ENCODE measurements at regions not wholly inside any gene's neighbourhood (a gene's known extent, or its start where the extent isn't known, plus 50 kb on each side); places are given as distances from the start of the nearest gene placed in this dataset.

- Histone ChIP-seq H3K27ac (ENCODE audit: low read depth, low read length) (no peak overlapping the region), H3K14ac (ENCODE audit: insufficient read length) (no peak overlapping the region), H4K20me1 (replicated peaks in 1 of 2; ENCODE audit: control insufficient read depth in 1 of 2, insufficient read depth in 2 of 2, low read length in 2 of 2) (no peaks in the 10 kb centered on the region), H3K9ac (replicated peaks in 1 of 4; ENCODE audit: extremely low read depth in 1 of 4, low read depth in 3 of 4, low read length in 3 of 4) (no peak overlapping the region), H3K23ac (ENCODE audit: insufficient read length) (no peak overlapping the region), H3K18ac (ENCODE audit: extremely low read depth, low read length) (no peak overlapping the region), H3K9me3 (ENCODE audit: insufficient read depth in 2 of 2, low read depth in 1 of 2, low read length in 1 of 2) (no peaks in the 10 kb centered on the region), H3K36me3 (ENCODE audit: control insufficient read depth in 2 of 4, insufficient read depth in 4 of 4, low read length in 3 of 4) (no peaks in the 10 kb centered on the region), H2AFZ (ENCODE audit: low read length) (no peak overlapping the region), H3K23me2 (ENCODE audit: low read depth, low read length) (no peaks in the 10 kb centered on the region), H3K4me2 (ENCODE audit: insufficient read depth in 1 of 2, low read depth in 2 of 2, low read length in 2 of 2) (no peak overlapping the region), H3K4me1 (replicated peaks in 1 of 4; ENCODE audit: control insufficient read depth in 3 of 4, insufficient read depth in 4 of 4, low read length in 3 of 4) (no peaks in the 10 kb centered on the region), H4K91ac (replicated peaks; ENCODE audit: insufficient read length, low read length) (no peak overlapping the region), H4K8ac (ENCODE audit: extremely low read depth, insufficient read depth, low read length) (no peak overlapping the region), H3K79me1 (ENCODE audit: low read depth, low read length) (no peaks in the 10 kb centered on the region), H3K79me2 (ENCODE audit: control insufficient read depth in 1 of 2, insufficient read depth in 2 of 2, low read length in 2 of 2) (no peaks in the 10 kb centered on the region), H2BK120ac (replicated peaks; ENCODE audit: low read depth, low read length) (no peak overlapping the region), H2BK20ac (ENCODE audit: low read length) (no peak overlapping the region), H3K27me3 (replicated peaks in 1 of 4; ENCODE audit: control insufficient read depth in 3 of 4, extremely low read depth in 1 of 4, insufficient read depth in 3 of 4, low read length in 3 of 4) (no peaks in the 10 kb centered on the region), H3K4ac (replicated peaks; ENCODE audit: insufficient read length, low read depth, low read length) (no peak overlapping the region), H2BK12ac (ENCODE audit: low read depth, low read length) (no peak overlapping the region), H3K56ac (replicated peaks; ENCODE audit: insufficient read length, low read depth, low read length) (no peak overlapping the region), H2BK15ac (ENCODE audit: low read length) (no peak overlapping the region), H4K5ac (ENCODE audit: insufficient read length, low read depth, low read length) (no peak overlapping the region), H3K4me3 (ENCODE audit: extremely low read depth in 1 of 4, insufficient read depth in 2 of 4, low read depth in 3 of 4, low read length in 4 of 4) (no peak overlapping the region), H2BK5ac (ENCODE audit: low read depth, low read length) (no peak overlapping the region), H2AK5ac (ENCODE audit: low read depth, low read length) (no peak overlapping the region)
- POLR2A ChIA-PET (ENCODE audit: partially characterized antibody): no interaction called here
- TF ChIP-seq ZNF274 (IDR thresholded peaks at IDR 0.05; ENCODE audit: borderline replicate concordance, extremely low read depth, low read length): no peak
- TF ChIP-seq HDAC6 (IDR thresholded peaks at IDR 0.05; ENCODE audit: low read depth, low read length): no peak
- TF ChIP-seq HDAC2 (IDR thresholded peaks at IDR 0.05; ENCODE audit: borderline replicate concordance in 1 of 2, low read depth in 2 of 2, low read length in 2 of 2): no peak
- DNase-seq (ENCODE audit: low read depth in 1 of 2, low spot score in 2 of 2) (no peak), FAIRE-seq (no peak)
- CTCF ChIA-PET (ENCODE audit: partially characterized antibody): no interaction called here
- WGBS, 2 experiments (ENCODE audit: extremely low coverage in 1 of 2, insufficient coverage in 1 of 2, insufficient read length in 1 of 2, insufficient replicate concordance in 2 of 2, low coverage in 1 of 2, low lambda C conversion rate in 2 of 2, missing lambda C conversion rate in 1 of 2): 86% methylated on average over 2 of the region's 2 CpGs; no CpG with 5 or more reads in 1 of the 2 experiments
Observed at GRCh38 chr4:56748271-56748670, 67.2 kb upstream of the HOPX start.

Measured in H1 (cell line).